NOMO-1 treated with DMSO at 0.1 percent for 48 hours (cell line): ENCODE measurements at regions not wholly inside any gene's neighbourhood (a gene's known extent, or its start where the extent isn't known, plus 50 kb on each side); places are given as distances from the start of the nearest gene placed in this dataset.
"Not testable (repeated sequence)": the region's sequence is repeated elsewhere in the genome, so short reads cannot be mapped to it uniquely, and the experiment has no call there.

Experiments
- DNase-seq: peaks from one replicate; lab custom pipeline; 2025; ENCODE audit not compliant: unreplicated experiment; lab: John Stamatoyannopoulos, UW

GRCh38 chr2:180238729-180239128 is 231.6 kb upstream of the CWC22 start:
- no peak for DNase-seq

GRCh38 chr2:180236061-180236460 is 229.0 kb upstream of the CWC22 start:
- DNase-seq = not testable (repeated sequence)

GRCh38 chr2:180235506-180235905 is 228.4 kb upstream of the CWC22 start:
- DNase-seq = not testable (repeated sequence)

- not testable (repeated sequence) for DNase-seq
These were observed 227.9 kb upstream of the CWC22 start for GRCh38 chr2:180234991-180235390.

- DNase-seq = no peak
These were observed 223.9 kb upstream of the CWC22 start for GRCh38 chr2:180231015-180231414.

- no peak for DNase-seq
These were observed 220.4 kb upstream of the CWC22 start for GRCh38 chr2:180227461-180227860.

GRCh38 chr2:180225118-180225517 is 218.0 kb upstream of the CWC22 start:
- DNase-seq = no peak

- DNase-seq = peak; percentile 59
These were observed 215.5 kb upstream of the CWC22 start for GRCh38 chr2:180222644-180223043.

- no peak for DNase-seq
These were observed 212.4 kb upstream of the CWC22 start for GRCh38 chr2:180219491-180219890.

- no peak for DNase-seq
These were observed 201.7 kb upstream of the CWC22 start for GRCh38 chr2:180208841-180209240.

GRCh38 chr2:180205621-180206235 is 198.6 kb upstream of the CWC22 start:
- DNase-seq = no peak

- no peak for DNase-seq
These were observed 196.9 kb upstream of the CWC22 start for GRCh38 chr2:180203972-180204371.

GRCh38 chr2:180202467-180202951 is 195.4 kb upstream of the CWC22 start:
- DNase-seq = no peak

GRCh38 chr2:180196419-180196977 is 189.4 kb upstream of the CWC22 start:
- no peak for DNase-seq

GRCh38 chr2:180195847-180196246 is 188.8 kb upstream of the CWC22 start:
- no peak for DNase-seq

GRCh38 chr2:180191432-180192124 is 184.5 kb upstream of the CWC22 start:
- DNase-seq = no peak

GRCh38 chr2:180190851-180191250 is 183.8 kb upstream of the CWC22 start:
- DNase-seq = no peak

GRCh38 chr2:180187611-180188010 is 180.5 kb upstream of the CWC22 start:
- DNase-seq = no peak

- no peak for DNase-seq
These were observed 177.4 kb upstream of the CWC22 start for GRCh38 chr2:180184506-180184905.

GRCh38 chr2:180180511-180180910 is 173.4 kb upstream of the CWC22 start:
- no peak for DNase-seq

- no peak for DNase-seq
These were observed 170.4 kb upstream of the CWC22 start for GRCh38 chr2:180177534-180177933.

- DNase-seq = no peak
These were observed 168.6 kb upstream of the CWC22 start for GRCh38 chr2:180175736-180176135.
